Gastroesophageal sphincter (tissue), 4 donors: ENCODE measurements at regions not wholly inside any gene's neighbourhood (a gene's known extent, or its start where the extent isn't known, plus 50 kb on each side); places are given as distances from the start of the nearest gene placed in this dataset.

Source experiments
- ATAC-seq: fragments of 150-250 bp; one replicate; pipeline ENCODE4 v1.9.1; 2016; ENCODE audit warnings: mild to moderate bottlenecking, moderate library complexity
- H3K27ac ChIP-seq, 4 donors: fragments of 200-600 bp; sonication (generic) in 3 of 4; 1 replicate in 3 of 4; 2 replicates in 1 of 4; pipeline ENCODE4 v1.5.1; 2016 to 2019
- H3K27me3 ChIP-seq: fragments of 200-600 bp; sonication (generic); one replicate; pipeline ENCODE4 v1.5.1; 2019
- H3K36me3 ChIP-seq, 2 donors: fragments of 200-600 bp; sonication (generic); one replicate each; pipeline ENCODE4 v1.5.1; 2019; ENCODE audit warnings: control low read depth in 1 of 2
- H3K4me1 ChIP-seq, 3 donors: fragments of 200-600 bp; sonication (generic); 1 replicate in 2 of 3; 2 replicates in 1 of 3; pipeline ENCODE4 v1.5.1; 2016 to 2019; ENCODE audit warnings: control low read depth in 2 of 3
- H3K4me3 ChIP-seq, 2 donors: fragments of 200-600 bp; sonication (generic); one replicate each; pipeline ENCODE4 v1.5.1; 2019; ENCODE audit warnings: mild to moderate bottlenecking in 1 of 2, moderate library complexity in 1 of 2
- H3K9me3 ChIP-seq, 3 donors: fragments of 200-600 bp; sonication (generic); one replicate each; pipeline ENCODE4 v1.5.1; 2017 to 2019; ENCODE audit warnings: control low read depth in 2 of 3
- EP300 ChIP-seq: sonication (generic); formaldehyde crosslinking; IDR thresholded peaks from one replicate; pipeline ENCODE4 v1.6.1; 2017; ENCODE audit warnings: antibody characterized with exemption, mild to moderate bottlenecking
- POLR2A ChIP-seq, 2 donors: fragments of 450-650 bp; IDR thresholded peaks; one replicate each; pipeline ENCODE4 v1.6.1; 2017; ENCODE audit warnings: antibody characterized with exemption in 2 of 2, mild to moderate bottlenecking in 2 of 2, moderate library complexity in 1 of 2
- POLR2AphosphoS5 ChIP-seq: sonication (generic); formaldehyde crosslinking; IDR thresholded peaks from one replicate; pipeline ENCODE4 v1.6.1; 2017; ENCODE audit warnings: antibody characterized with exemption
- WGBS, 2 donors: methylation state at CpG; one replicate each; pipeline ENCODE4 v1.1.5; 2018; ENCODE audit warnings: low coverage in 1 of 2; 5-methylcytosine and 5-hydroxymethylcytosine counted together
- TF ChIP-seq, protein P1 (sequence below), 4 experiments: fragments of 200-600 bp in 2 of 4; fragments of 450-650 bp in 2 of 4; sonication (generic) in 1 of 4; IDR thresholded peaks; one replicate each; pipeline ENCODE4 v1.5.1; 2017 to 2019; ENCODE audit warnings: antibody characterized with exemption in 4 of 4, mild to moderate bottlenecking in 2 of 4, moderate library complexity in 2 of 4

DNA sequence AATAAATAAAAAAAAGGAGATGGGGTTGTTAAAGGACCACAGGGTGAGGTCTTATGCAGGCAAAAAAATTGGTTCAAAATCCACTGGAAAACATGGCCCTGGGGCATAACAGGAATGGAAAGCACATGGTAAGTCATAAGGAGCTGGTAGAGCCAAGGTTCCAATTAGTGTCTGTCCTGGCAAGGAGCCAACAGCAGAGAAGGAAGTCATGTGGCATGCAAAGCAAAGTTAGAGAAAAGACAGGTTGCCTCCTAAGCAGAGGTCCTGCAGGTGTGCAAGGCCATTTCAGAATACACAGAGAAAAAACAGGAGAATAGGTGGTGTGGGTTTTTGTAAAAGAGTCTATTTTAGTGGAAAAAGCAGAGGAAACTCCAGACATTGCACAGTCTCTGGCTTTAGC lies 1881.7 kb downstream of the ARAP2 start:
- H3K4me1 ChIP-seq, result no peaks in the 10 kb centered on the region
- no peaks in the 10 kb centered on the region for H3K36me3 ChIP-seq
- TF ChIP-seq POLR2A (IDR thresholded peaks at IDR 0.05) (no peak), POLR2AphosphoS5 (no peak), EP300 (no peak)
- TF ChIP-seq, protein P1, sequence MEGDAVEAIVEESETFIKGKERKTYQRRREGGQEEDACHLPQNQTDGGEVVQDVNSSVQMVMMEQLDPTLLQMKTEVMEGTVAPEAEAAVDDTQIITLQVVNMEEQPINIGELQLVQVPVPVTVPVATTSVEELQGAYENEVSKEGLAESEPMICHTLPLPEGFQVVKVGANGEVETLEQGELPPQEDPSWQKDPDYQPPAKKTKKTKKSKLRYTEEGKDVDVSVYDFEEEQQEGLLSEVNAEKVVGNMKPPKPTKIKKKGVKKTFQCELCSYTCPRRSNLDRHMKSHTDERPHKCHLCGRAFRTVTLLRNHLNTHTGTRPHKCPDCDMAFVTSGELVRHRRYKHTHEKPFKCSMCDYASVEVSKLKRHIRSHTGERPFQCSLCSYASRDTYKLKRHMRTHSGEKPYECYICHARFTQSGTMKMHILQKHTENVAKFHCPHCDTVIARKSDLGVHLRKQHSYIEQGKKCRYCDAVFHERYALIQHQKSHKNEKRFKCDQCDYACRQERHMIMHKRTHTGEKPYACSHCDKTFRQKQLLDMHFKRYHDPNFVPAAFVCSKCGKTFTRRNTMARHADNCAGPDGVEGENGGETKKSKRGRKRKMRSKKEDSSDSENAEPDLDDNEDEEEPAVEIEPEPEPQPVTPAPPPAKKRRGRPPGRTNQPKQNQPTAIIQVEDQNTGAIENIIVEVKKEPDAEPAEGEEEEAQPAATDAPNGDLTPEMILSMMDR (IDR thresholded peaks at IDR 0.05), result no peak
- ATAC-seq, result no peak
- no peak overlapping the region for H3K27ac ChIP-seq
- no peaks in the 10 kb centered on the region for H3K9me3 ChIP-seq
- no peak overlapping the region for H3K4me3 ChIP-seq
- no peaks in the 10 kb centered on the region for H3K27me3 ChIP-seq

GRCh38 chr4:34363842-34364241 lies 1880.5 kb downstream of the ARAP2 start:
- WGBS, 2 donors, result 90 to 100% methylated on average over 2 of the region's 2 CpGs

GRCh38 chr4:34365946-34366345 lies 1878.4 kb downstream of the ARAP2 start:
- Histone ChIP-seq H3K27me3 (no peaks in the 10 kb centered on the region), H3K36me3 (no peaks in the 10 kb centered on the region), H3K4me1 (no peaks in the 10 kb centered on the region), H3K27ac (no peak overlapping the region), H3K4me3 (no peak overlapping the region), H3K9me3 (no peaks in the 10 kb centered on the region)
- WGBS, 2 donors, result 97 to 100% methylated on average over 1 to 2 of the region's 2 CpGs
- TF ChIP-seq EP300 (no peak), POLR2AphosphoS5 (no peak), POLR2A (IDR thresholded peaks at IDR 0.05) (no peak)
- TF ChIP-seq, protein P1 (IDR thresholded peaks at IDR 0.05), result no peak
- ATAC-seq, result no peak

More at GRCh38 chr4:34363842-34364241, 1880.5 kb downstream of the ARAP2 start:
- TF ChIP-seq POLR2A (IDR thresholded peaks at IDR 0.05) (no peak), POLR2AphosphoS5 (no peak), EP300 (no peak)
- TF ChIP-seq, protein P1 (IDR thresholded peaks at IDR 0.05), result no peak
- H3K36me3 ChIP-seq, result no peaks in the 10 kb centered on the region
- no peaks in the 10 kb centered on the region for H3K27me3 ChIP-seq
- H3K9me3 ChIP-seq, result no peaks in the 10 kb centered on the region
- ATAC-seq, result no peak
- no peaks in the 10 kb centered on the region for H3K4me1 ChIP-seq
- no peak overlapping the region for H3K4me3 ChIP-seq
- no peak overlapping the region for H3K27ac ChIP-seq

DNA sequence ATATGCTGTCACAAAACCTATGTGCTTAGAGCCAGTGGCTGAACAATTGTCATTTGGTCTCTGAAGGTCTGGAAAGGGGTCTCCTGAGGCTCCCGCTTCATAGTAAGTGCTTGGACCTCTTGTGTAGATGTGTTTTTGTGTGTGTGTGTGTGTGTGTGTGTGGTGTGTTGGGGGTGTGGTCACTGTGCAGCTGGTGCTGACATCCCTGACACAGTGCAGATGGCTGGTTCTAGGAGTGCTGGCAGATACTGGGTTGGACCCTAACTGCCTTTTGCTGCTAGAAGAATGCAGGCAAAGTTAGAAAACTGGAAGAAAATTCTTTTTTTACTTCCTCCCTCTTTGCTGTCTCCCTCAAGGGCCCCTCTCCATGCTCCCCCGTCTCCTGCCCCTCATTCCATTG lies 1872.6 kb downstream of the ARAP2 start:
- Histone ChIP-seq H3K27me3 (no peaks in the 10 kb centered on the region), H3K4me1 (no peaks in the 10 kb centered on the region), H3K9me3 (no peaks in the 10 kb centered on the region), H3K27ac (no peak overlapping the region), H3K36me3 (no peaks in the 10 kb centered on the region), H3K4me3 (no peak overlapping the region)
- ATAC-seq, result no peak
- 35 to 67% methylated on average over 1 to 2 of the region's 2 CpGs for WGBS, 2 donors
- TF ChIP-seq POLR2AphosphoS5 (no peak), EP300 (no peak), POLR2A (IDR thresholded peaks at IDR 0.05) (no peak)
- TF ChIP-seq, protein P1 (IDR thresholded peaks at IDR 0.05), result no peak

DNA sequence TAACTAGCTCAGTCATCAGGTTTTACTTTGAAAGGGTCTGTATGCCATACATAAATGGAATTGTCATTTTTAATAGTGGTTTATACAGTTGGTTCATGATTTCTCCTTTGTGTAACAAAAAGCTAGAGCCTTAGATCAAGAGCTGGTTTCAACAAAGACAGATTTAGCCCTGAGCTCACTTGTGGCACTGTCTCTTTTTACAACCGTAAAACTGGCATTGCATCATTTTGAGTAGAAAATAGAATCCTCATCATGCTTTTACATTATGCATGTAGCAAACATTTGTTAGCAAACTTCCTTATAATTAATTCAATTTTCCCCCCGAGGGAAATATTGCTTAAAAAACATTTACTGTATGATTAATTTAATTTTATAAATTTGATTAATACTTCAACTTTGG lies 1871.5 kb downstream of the ARAP2 start:
- Histone ChIP-seq H3K4me3 (no peak overlapping the region), H3K9me3 (no peaks in the 10 kb centered on the region), H3K27ac (no peak overlapping the region), H3K27me3 (no peaks in the 10 kb centered on the region), H3K4me1 (no peaks in the 10 kb centered on the region), H3K36me3 (no peaks in the 10 kb centered on the region)
- WGBS, 2 donors, result 61 to 69% methylated on average over 2 of the region's 2 CpGs
- TF ChIP-seq, protein P1 (IDR thresholded peaks at IDR 0.05), result no peak
- TF ChIP-seq EP300 (no peak), POLR2A (IDR thresholded peaks at IDR 0.05) (no peak), POLR2AphosphoS5 (no peak)
- no peak for ATAC-seq
